K562 (cell line): ENCODE measurements at regions not wholly inside any gene's neighbourhood (a gene's known extent, or its start where the extent isn't known, plus 50 kb on each side); places are given as distances from the start of the nearest gene placed in this dataset.

ENCODE experiments used
- CTCF ChIP-seq, 3 experiments: IDR thresholded peaks in 2 of 3; conservative IDR thresholded peaks in 1 of 3; 2 replicates each; pipeline ENCODE4 v1.5.1; 2011 to 2012; ENCODE audit warnings: low read length in 3 of 3, mild to moderate bottlenecking in 3 of 3, control low read depth in 2 of 3, improper control_type of control experiment in 1 of 3, inconsistent platforms in 1 of 3, low read depth in 1 of 3, mixed read lengths in 1 of 3, moderate library complexity in 1 of 3; ENCODE audit not compliant: insufficient read depth in 2 of 3
- GATA2 ChIP-seq: sonication (generic); formaldehyde crosslinking; IDR thresholded peaks from 2 replicates; pipeline ENCODE4 v1.4.0; 2020; ENCODE audit warnings: mild to moderate bottlenecking, missing genetic modification reagents
- ILK ChIP-seq: fragments of 450-650 bp; IDR thresholded peaks from 2 replicates; pipeline ENCODE4 v1.6.1; 2016; ENCODE audit warnings: missing genetic modification characterization, low read depth, mild to moderate bottlenecking, missing compliant biosample characterization, moderate library complexity, borderline replicate concordance
- JUNB ChIP-seq: fragments of 450-650 bp; formaldehyde crosslinking; conservative IDR thresholded peaks from 2 replicates; pipeline ENCODE4 v1.4.0; 2020; ENCODE audit warnings: mild to moderate bottlenecking
- KLF13 ChIP-seq: fragments of 450-650 bp; IDR thresholded peaks from 2 replicates; pipeline ENCODE4 v1.6.1; 2016; ENCODE audit warnings: missing genetic modification characterization, low read depth, mild to moderate bottlenecking, missing compliant biosample characterization, moderate library complexity, borderline replicate concordance
- NR2C2 ChIP-seq, 2 experiments: fragments of 200-800 bp in 1 of 2; sonication (Bioruptor generic) in 1 of 2; sonication (generic) in 1 of 2; formaldehyde crosslinking in 1 of 2; IDR thresholded peaks; 2 replicates each; pipeline versions ENCODE4 v1.6.1 to v1.8.0; 2016 to 2022; ENCODE audit warnings: mild to moderate bottlenecking in 1 of 2, missing compliant biosample characterization in 1 of 2, missing genetic modification characterization in 1 of 2, missing genetic modification reagents in 1 of 2
- PATZ1 ChIP-seq: fragments of 250-450 bp; sonication (Bioruptor Pico); IDR thresholded peaks from 2 replicates; pipeline ENCODE4 v1.5.0; 2020; ENCODE audit warnings: mild to moderate bottlenecking, borderline replicate concordance
- TAF7 ChIP-seq: fragments of 450-650 bp; IDR thresholded peaks from 2 replicates; pipeline ENCODE4 v1.6.1; 2016; ENCODE audit warnings: missing genetic modification characterization, missing compliant biosample characterization
- WHSC1 ChIP-seq: IDR thresholded peaks from one replicate; pipeline ENCODE4 v1.6.1; 2012; ENCODE audit warnings: low read length, control low read depth, inconsistent platforms

GRCh38 chr13:47696674-47697073, 304.4 kb downstream of the SUCLA2 start:
- TF ChIP-seq CTCF (IDR thresholded peaks at IDR 0.05 in 2 of 3, conservative IDR thresholded peaks at IDR 0.05 in 1 of 3; ENCODE audit: insufficient read depth in 2 of 3, low read depth in 1 of 3, low read length in 3 of 3) (no peak), ILK (tag) (no peak), NR2C2 (CRISPR knock-in tag; IDR thresholded peaks at IDR 0.05) (no peak), NR2C2 (tag; IDR thresholded peaks at IDR 0.05) (no peak), JUNB (CRISPR knock-in tag) (no peak), GATA2 (no peak), PATZ1 (CRISPR knock-in tag) (no peak), WHSC1 (no peak), KLF13 (no peak), TAF7 (tag) (no peak)
